Erythroblast (primary cell): ENCODE measurements at regions not wholly inside any gene's neighbourhood (a gene's known extent, or its start where the extent isn't known, plus 50 kb on each side); places are given as distances from the start of the nearest gene placed in this dataset.

Source experiments
- GATA1 ChIP-seq: IDR thresholded peaks from 2 replicates; pipeline ENCODE4 v1.6.1; 2011; ENCODE audit warnings: low read depth, mild to moderate bottlenecking, control low read depth, low read length, moderate library complexity
- POLR2A ChIP-seq: IDR thresholded peaks from 2 replicates; pipeline ENCODE4 v1.6.1; 2011; ENCODE audit warnings: mild to moderate bottlenecking, low read length

DNA sequence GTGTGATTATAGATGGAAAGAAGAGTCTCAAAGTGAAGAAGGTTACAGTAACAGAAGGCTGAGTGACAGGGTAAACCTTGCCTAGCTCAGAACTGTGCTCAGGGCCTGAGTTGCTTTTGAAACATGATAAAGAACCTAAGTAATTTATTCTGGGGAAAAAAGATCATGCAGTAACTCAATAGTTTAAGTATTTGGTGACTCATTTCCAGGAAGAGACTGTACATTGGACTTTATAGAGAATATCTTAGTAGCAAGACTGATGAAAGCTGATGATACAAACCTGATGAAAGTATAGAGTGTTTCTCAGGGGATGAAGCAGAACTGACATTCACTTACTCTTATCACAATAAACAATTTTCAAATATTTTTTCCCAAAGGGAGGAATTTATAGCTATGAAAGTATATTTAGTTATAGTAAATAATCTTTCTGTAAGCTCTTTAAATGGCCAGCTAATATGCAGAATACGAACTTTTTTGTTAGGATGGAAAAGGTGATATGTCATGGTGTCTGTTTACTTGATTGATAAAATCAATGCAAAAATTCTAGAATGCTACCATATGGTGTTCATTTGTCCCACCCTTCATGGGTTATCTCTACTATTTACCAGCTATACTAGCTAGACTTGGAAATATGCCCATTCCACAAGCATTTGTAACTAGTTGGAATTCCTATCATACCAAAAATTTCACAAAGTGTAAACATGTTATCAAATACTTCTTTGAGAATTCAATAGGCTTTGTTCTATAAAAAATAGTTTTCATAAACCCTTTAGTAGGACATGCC, 1265.5 kb upstream of the ACVR2A start:
- no peak for TF ChIP-seq POLR2A
- TF ChIP-seq GATA1: no peak
